HEK293 (cell line): ENCODE measurements at regions not wholly inside any gene's neighbourhood (a gene's known extent, or its start where the extent isn't known, plus 50 kb on each side); places are given as distances from the start of the nearest gene placed in this dataset.

Experiments used
- CTCF ChIA-PET: fragments of 350-600 bp; formaldehyde crosslinking; extraction: SDS; loops from one replicate; lab custom pipeline; 2021; ENCODE audit warnings: antibody characterized with exemption; lab: Yijun Ruan, JAX
- POLR2A ChIA-PET: fragments of 300-600 bp; formaldehyde crosslinking; extraction: SDS; loops from one replicate; lab custom pipeline; 2020; ENCODE audit warnings: antibody characterized with exemption, inconsistent platforms; lab: Yijun Ruan, JAX
- H3K27ac ChIP-seq: fragments of 200-500 bp; sonication (Bioruptor generic); 2 replicates; pipeline ENCODE4 v1.5.1; 2014; ENCODE audit warnings: low read depth, low read length, control low read depth, inconsistent platforms; ENCODE audit errors: extremely low read depth
- H3K36me3 ChIP-seq, 2 experiments: fragments of 200-500 bp in 1 of 2; sonication (Bioruptor generic) in 1 of 2; 1 replicate in 1 of 2; 2 replicates in 1 of 2; pipeline ENCODE4 v1.5.1; 2014 to 2017; ENCODE audit warnings: inconsistent platforms in 2 of 2, low read length in 2 of 2; ENCODE audit not compliant: control insufficient read depth in 2 of 2, insufficient read depth in 1 of 2
- H3K4me1 ChIP-seq: fragments of 200-500 bp; sonication (Bioruptor generic); 2 replicates; pipeline ENCODE4 v1.5.1; 2014; ENCODE audit warnings: mild to moderate bottlenecking, low read length, inconsistent platforms; ENCODE audit not compliant: control insufficient read depth, insufficient read depth
- H3K4me3 ChIP-seq: 2 replicates; pipeline ENCODE4 v1.5.1; 2011; ENCODE audit warnings: low read depth, mild to moderate bottlenecking, control low read depth, low read length, moderate library complexity
- H3K9me3 ChIP-seq: fragments of 200-500 bp; sonication (Bioruptor generic); 2 replicates; pipeline ENCODE4 v1.5.1; 2014; ENCODE audit warnings: low read depth, low read length, inconsistent platforms; ENCODE audit not compliant: control insufficient read depth, insufficient read depth
- PBX3 ChIP-seq: sonication (generic); formaldehyde crosslinking; IDR thresholded peaks from 2 replicates; pipeline ENCODE4 v1.8.1; 2022; ENCODE audit warnings: mild to moderate bottlenecking, moderate library complexity, missing genetic modification reagents
- YY1 ChIP-seq: fragments of 450-650 bp; formaldehyde crosslinking; IDR thresholded peaks from 2 replicates; pipeline ENCODE4 v1.5.1; 2018; ENCODE audit warnings: missing biosample characterization, missing genetic modification characterization
- ZBTB20 ChIP-seq: fragments of 450-650 bp; formaldehyde crosslinking; IDR thresholded peaks from 2 replicates; pipeline ENCODE4 v1.5.1; 2016; ENCODE audit warnings: missing biosample characterization, missing genetic modification characterization
- ZBTB26 ChIP-seq: fragments of 450-650 bp; formaldehyde crosslinking; optimal IDR thresholded peaks from 2 replicates; pipeline ENCODE3; 2016; ENCODE audit warnings: missing biosample characterization, mild to moderate bottlenecking, missing genetic modification characterization
- ZBTB8A ChIP-seq: fragments of 450-650 bp; formaldehyde crosslinking; IDR thresholded peaks from 2 replicates; pipeline ENCODE4 v1.5.1; 2016; ENCODE audit warnings: missing biosample characterization, missing genetic modification characterization
- ZFP3 ChIP-seq: fragments of 450-650 bp; formaldehyde crosslinking; IDR thresholded peaks from 2 replicates; pipeline ENCODE4 v1.5.1; 2016; ENCODE audit warnings: low read depth, missing biosample characterization, missing genetic modification characterization
- ZIC2 ChIP-seq: fragments of 450-650 bp; formaldehyde crosslinking; IDR thresholded peaks from 2 replicates; pipeline ENCODE4 v1.5.1; 2016; ENCODE audit warnings: missing biosample characterization, missing genetic modification characterization
- ZNF174 ChIP-seq: fragments of 450-650 bp; formaldehyde crosslinking; IDR thresholded peaks from 2 replicates; pipeline ENCODE4 v1.5.0; 2017; ENCODE audit warnings: missing biosample characterization, mild to moderate bottlenecking, missing genetic modification characterization
- ZNF2 ChIP-seq: fragments of 450-650 bp; formaldehyde crosslinking; IDR thresholded peaks from 2 replicates; pipeline ENCODE4 v1.5.1; 2016; ENCODE audit warnings: missing biosample characterization, missing genetic modification characterization
- ZNF473 ChIP-seq: fragments of 450-650 bp; formaldehyde crosslinking; IDR thresholded peaks from 2 replicates; pipeline ENCODE4 v1.5.1; 2017; ENCODE audit warnings: missing biosample characterization, missing genetic modification characterization
- ZNF501 ChIP-seq: fragments of 450-650 bp; formaldehyde crosslinking; IDR thresholded peaks from 2 replicates; pipeline ENCODE4 v1.5.1; 2016; ENCODE audit warnings: missing biosample characterization, missing genetic modification characterization
- ZNF513 ChIP-seq: fragments of 450-650 bp; IDR thresholded peaks from 2 replicates; pipeline ENCODE4 v1.5.1; 2018; ENCODE audit warnings: missing biosample characterization, missing genetic modification characterization
- ZNF514 ChIP-seq: fragments of 450-650 bp; formaldehyde crosslinking; IDR thresholded peaks from 2 replicates; pipeline ENCODE4 v1.5.1; 2016; ENCODE audit warnings: missing biosample characterization, missing genetic modification characterization
- ZNF549 ChIP-seq: fragments of 450-650 bp; IDR thresholded peaks from 2 replicates; pipeline ENCODE4 v1.5.1; 2018; ENCODE audit warnings: missing biosample characterization, missing genetic modification characterization, mild to moderate bottlenecking, inconsistent platforms, moderate library complexity
- ZNF580 ChIP-seq: fragments of 450-650 bp; formaldehyde crosslinking; IDR thresholded peaks from 2 replicates; pipeline ENCODE4 v1.5.1; 2016; ENCODE audit warnings: missing biosample characterization, missing genetic modification characterization
- ZNF654 ChIP-seq: fragments of 450-650 bp; formaldehyde crosslinking; IDR thresholded peaks from 2 replicates; pipeline ENCODE4 v1.5.1; 2016; ENCODE audit warnings: low read depth, missing biosample characterization, missing genetic modification characterization
- ZNF670 ChIP-seq: fragments of 450-650 bp; formaldehyde crosslinking; IDR thresholded peaks from 2 replicates; pipeline ENCODE4 v1.5.1; 2016; ENCODE audit warnings: missing biosample characterization, missing genetic modification characterization, low read depth
- ZNF747 ChIP-seq: fragments of 450-650 bp; formaldehyde crosslinking; IDR thresholded peaks from 2 replicates; pipeline ENCODE4 v1.5.1; 2016; ENCODE audit warnings: missing biosample characterization, missing genetic modification characterization
- ZSCAN18 ChIP-seq: fragments of 450-650 bp; formaldehyde crosslinking; IDR thresholded peaks from 2 replicates; pipeline ENCODE4 v1.5.1; 2016; ENCODE audit warnings: missing biosample characterization, missing genetic modification characterization

- POLR2A ChIA-PET, result no interaction called here
- CTCF ChIA-PET, result interaction anchor here (0.7 kb wide), 1 partner anchor 167 kb away, joined by 4 read pairs; no protein-coding TSS in a partner anchor
- H3K4me1 ChIP-seq, result no peaks in the 10 kb centered on the region
Observed at GRCh38 chr6:147728903-147729302, 220.4 kb downstream of the SAMD5 start.

GRCh38 chr6:147733686-147734085, 225.2 kb downstream of the SAMD5 start:
- no peaks in the 10 kb centered on the region for H3K36me3 ChIP-seq
- TF ChIP-seq ZNF174 (tag by site-specific recombination), result no peak
- no peak for TF ChIP-seq PBX3
- no peak for TF ChIP-seq ZIC2 (tag by site-specific recombination)
- TF ChIP-seq ZBTB26 (tag by site-specific recombination), result no peak
- no peak for TF ChIP-seq YY1 (tag by site-specific recombination)
- TF ChIP-seq ZNF549, result no peak
- no peak for TF ChIP-seq ZFP3 (tag by site-specific recombination)
- no peak for TF ChIP-seq ZNF2 (tag by site-specific recombination)
- no peak for TF ChIP-seq ZSCAN18 (tag by site-specific recombination)
- TF ChIP-seq ZNF501 (tag by site-specific recombination), result no peak
- no peak for TF ChIP-seq ZNF514 (tag by site-specific recombination)
- TF ChIP-seq ZNF473, result no peak
- no peak for TF ChIP-seq ZBTB20 (tag by site-specific recombination)
- no peak for TF ChIP-seq ZNF580 (tag by site-specific recombination)
- TF ChIP-seq ZBTB8A (tag by site-specific recombination), result no peak
- no peak overlapping the region for H3K27ac ChIP-seq
- no peak overlapping the region for H3K4me3 ChIP-seq
- CTCF ChIA-PET, result no interaction called here
- POLR2A ChIA-PET, result no interaction called here
- H3K9me3 ChIP-seq, result no peaks in the 10 kb centered on the region
- no peaks in the 10 kb centered on the region for H3K4me1 ChIP-seq

More at GRCh38 chr6:147728903-147729302, 220.4 kb downstream of the SAMD5 start:
- TF ChIP-seq ZNF747 (tag by site-specific recombination), result no peak
- TF ChIP-seq ZNF654 (tag by site-specific recombination), result no peak
- no peak for TF ChIP-seq ZNF670 (tag by site-specific recombination)
- no peak for TF ChIP-seq ZNF513 (tag by site-specific recombination)
- TF ChIP-seq, all 188 proteins: peak for 0
- Histone ChIP-seq H3K4me3 (no peak overlapping the region), H3K36me3 (no peaks in the 10 kb centered on the region), H3K27ac (no peak overlapping the region), H3K9me3 (no peaks in the 10 kb centered on the region)
